T-helper 17 cell (primary cell): ENCODE measurements at regions not wholly inside any gene's neighbourhood (a gene's known extent, or its start where the extent isn't known, plus 50 kb on each side); places are given as distances from the start of the nearest gene placed in this dataset.

Experiments used
- ATAC-seq: fragments of 150-1000 bp; cut with Tn5 transposase; 2 replicates; pipeline ENCODE4 v1.10.0; 2021; ENCODE audit warnings: mild to moderate bottlenecking, moderate library complexity
- DNase-seq, 3 donors: peaks; one replicate each; pipeline versions ENCODE4 v3.0.0 to v3.0.0-alpha.2; 2020 to 2021
- H3K9me3 ChIP-seq: one replicate; pipeline ENCODE4 v1.7.0; 2013; ENCODE audit warnings: low read length, mild to moderate bottlenecking; ENCODE audit not compliant: control insufficient read depth, poor library complexity, severe bottlenecking
- H3K27ac Mint-ChIP-seq: one replicate; pipeline ENCODE4 v1.8.0; 2022; ENCODE audit warnings: mild to moderate bottlenecking, moderate library complexity, mixed read lengths
- H3K27me3 Mint-ChIP-seq: one replicate; pipeline ENCODE4 v1.8.0; 2022; ENCODE audit warnings: mixed read lengths
- H3K36me3 Mint-ChIP-seq: one replicate; pipeline ENCODE4 v1.8.0; 2022; ENCODE audit warnings: low read depth, mixed read lengths
- H3K4me1 Mint-ChIP-seq: one replicate; pipeline ENCODE4 v1.8.0; 2022; ENCODE audit warnings: mild to moderate bottlenecking, mixed read lengths
- H3K4me3 Mint-ChIP-seq: one replicate; pipeline ENCODE4 v1.8.0; 2022; ENCODE audit warnings: mild to moderate bottlenecking, moderate library complexity, mixed read lengths

- Mint-ChIP-seq H3K4me3 (no peak overlapping the region), H3K36me3 (no peaks in the 10 kb centered on the region), H3K4me1 (no peaks in the 10 kb centered on the region), H3K27me3 (no peaks in the 10 kb centered on the region), H3K27ac (no peak overlapping the region)
- H3K9me3 ChIP-seq: no peaks in the 10 kb centered on the region
- ATAC-seq (no peak), DNase-seq (no peak)
Measured at GRCh38 chr5:84821924-84822323, 437.2 kb upstream of the EDIL3 start.

GRCh38 chr5:84817953-84818352, 433.3 kb upstream of the EDIL3 start:
- H3K9me3 ChIP-seq: no peaks in the 10 kb centered on the region
- no peak overlapping the region for H3K4me3 Mint-ChIP-seq
- no peaks in the 10 kb centered on the region for H3K27me3 Mint-ChIP-seq
- DNase-seq (no peak), ATAC-seq (no peak)
- no peaks in the 10 kb centered on the region for H3K36me3 Mint-ChIP-seq
- no peaks in the 10 kb centered on the region for H3K4me1 Mint-ChIP-seq
- no peak overlapping the region for H3K27ac Mint-ChIP-seq

- no peak for DNase-seq
- Mint-ChIP-seq H3K36me3 (no peaks in the 10 kb centered on the region), H3K4me1 (no peaks in the 10 kb centered on the region), H3K4me3 (no peak overlapping the region), H3K27ac (no peak overlapping the region), H3K27me3 (no peaks in the 10 kb centered on the region)
- H3K9me3 ChIP-seq: no peaks in the 10 kb centered on the region
- ATAC-seq: no peak
Measured at GRCh38 chr5:84816746-84817547, 432.3 kb upstream of the EDIL3 start.

GRCh38 chr5:84816160-84816559, 431.5 kb upstream of the EDIL3 start:
- no peak overlapping the region for H3K27ac Mint-ChIP-seq
- no peaks in the 10 kb centered on the region for H3K4me1 Mint-ChIP-seq
- no peaks in the 10 kb centered on the region for H3K27me3 Mint-ChIP-seq
- H3K36me3 Mint-ChIP-seq: no peaks in the 10 kb centered on the region
- no peak overlapping the region for H3K4me3 Mint-ChIP-seq
- ATAC-seq: no peak
- H3K9me3 ChIP-seq: no peaks in the 10 kb centered on the region
- DNase-seq: no peak

GRCh38 chr5:84805473-84805872, 420.8 kb upstream of the EDIL3 start:
- no peak overlapping the region for H3K4me3 Mint-ChIP-seq
- no peaks in the 10 kb centered on the region for H3K36me3 Mint-ChIP-seq
- no peaks in the 10 kb centered on the region for H3K4me1 Mint-ChIP-seq
- no peaks in the 10 kb centered on the region for H3K27me3 Mint-ChIP-seq
- no peak for DNase-seq
- H3K9me3 ChIP-seq: no peaks in the 10 kb centered on the region
- ATAC-seq: no peak
- H3K27ac Mint-ChIP-seq: no peak overlapping the region

- no peak overlapping the region for H3K27ac Mint-ChIP-seq
- no peaks in the 10 kb centered on the region for H3K4me1 Mint-ChIP-seq
- ATAC-seq (no peak), DNase-seq (no peak)
- no peak overlapping the region for H3K4me3 Mint-ChIP-seq
- no peaks in the 10 kb centered on the region for H3K9me3 ChIP-seq
- H3K27me3 Mint-ChIP-seq: no peaks in the 10 kb centered on the region
- no peaks in the 10 kb centered on the region for H3K36me3 Mint-ChIP-seq
Measured at GRCh38 chr5:84796399-84796798, 411.7 kb upstream of the EDIL3 start.

GRCh38 chr5:84794486-84795035, 409.9 kb upstream of the EDIL3 start:
- DNase-seq (no peak), ATAC-seq (no peak)
- Mint-ChIP-seq H3K4me1 (no peaks in the 10 kb centered on the region), H3K4me3 (no peak overlapping the region), H3K27ac (no peak overlapping the region), H3K36me3 (no peaks in the 10 kb centered on the region), H3K27me3 (no peaks in the 10 kb centered on the region)
- H3K9me3 ChIP-seq: no peaks in the 10 kb centered on the region

GRCh38 chr5:84791730-84792129, 407.1 kb upstream of the EDIL3 start:
- Mint-ChIP-seq H3K4me3 (no peak overlapping the region), H3K36me3 (no peaks in the 10 kb centered on the region), H3K27me3 (no peaks in the 10 kb centered on the region), H3K27ac (no peak overlapping the region), H3K4me1 (no peaks in the 10 kb centered on the region)
- no peaks in the 10 kb centered on the region for H3K9me3 ChIP-seq
- DNase-seq (no peak), ATAC-seq (no peak)

GRCh38 chr5:84791138-84791537, 406.5 kb upstream of the EDIL3 start:
- ATAC-seq: no peak
- H3K27me3 Mint-ChIP-seq: no peaks in the 10 kb centered on the region
- no peak overlapping the region for H3K4me3 Mint-ChIP-seq
- no peaks in the 10 kb centered on the region for H3K36me3 Mint-ChIP-seq
- H3K27ac Mint-ChIP-seq: no peak overlapping the region
- no peak for DNase-seq
- H3K4me1 Mint-ChIP-seq: no peaks in the 10 kb centered on the region
- H3K9me3 ChIP-seq: no peaks in the 10 kb centered on the region

- no peak overlapping the region for H3K27ac Mint-ChIP-seq
Measured at GRCh38 chr5:84790406-84790805, 405.7 kb upstream of the EDIL3 start.

GRCh38 chr5:84783003-84783402, 398.3 kb upstream of the EDIL3 start:
- no peaks in the 10 kb centered on the region for H3K36me3 Mint-ChIP-seq
- H3K4me1 Mint-ChIP-seq: no peaks in the 10 kb centered on the region
- H3K27me3 Mint-ChIP-seq: no peaks in the 10 kb centered on the region
- no peak overlapping the region for H3K4me3 Mint-ChIP-seq
- no peak overlapping the region for H3K27ac Mint-ChIP-seq
- no peak for DNase-seq
- no peaks in the 10 kb centered on the region for H3K9me3 ChIP-seq
- no peak for ATAC-seq

More at GRCh38 chr5:84790406-84790805, 405.7 kb upstream of the EDIL3 start:
- no peaks in the 10 kb centered on the region for H3K36me3 Mint-ChIP-seq
- H3K9me3 ChIP-seq: no peaks in the 10 kb centered on the region
- no peak overlapping the region for H3K4me3 Mint-ChIP-seq
- ATAC-seq (no peak), DNase-seq (no peak)
- no peaks in the 10 kb centered on the region for H3K4me1 Mint-ChIP-seq
- H3K27me3 Mint-ChIP-seq: no peaks in the 10 kb centered on the region

GRCh38 chr5:84779186-84779585, 394.5 kb upstream of the EDIL3 start:
- Mint-ChIP-seq H3K27ac (no peak overlapping the region), H3K4me1 (no peaks in the 10 kb centered on the region), H3K36me3 (no peaks in the 10 kb centered on the region), H3K27me3 (no peaks in the 10 kb centered on the region), H3K4me3 (no peak overlapping the region)
- DNase-seq: no peak
- ATAC-seq: no peak
- H3K9me3 ChIP-seq: no peaks in the 10 kb centered on the region

- Mint-ChIP-seq H3K4me3 (no peak overlapping the region), H3K36me3 (no peaks in the 10 kb centered on the region), H3K27me3 (no peaks in the 10 kb centered on the region), H3K27ac (no peak overlapping the region), H3K4me1 (no peaks in the 10 kb centered on the region)
- ATAC-seq (no peak), DNase-seq (no peak)
- H3K9me3 ChIP-seq: no peaks in the 10 kb centered on the region
Measured at GRCh38 chr5:84764227-84764626, 379.5 kb upstream of the EDIL3 start.

GRCh38 chr5:84758008-84758407, 373.3 kb upstream of the EDIL3 start:
- ATAC-seq: no peak
- no peak overlapping the region for H3K4me3 Mint-ChIP-seq
- no peak overlapping the region for H3K27ac Mint-ChIP-seq
- DNase-seq: no peak
- no peaks in the 10 kb centered on the region for H3K4me1 Mint-ChIP-seq
- H3K36me3 Mint-ChIP-seq: no peaks in the 10 kb centered on the region
- H3K9me3 ChIP-seq: no peaks in the 10 kb centered on the region
- no peaks in the 10 kb centered on the region for H3K27me3 Mint-ChIP-seq
